WI38 (cell line): ENCODE measurements at regions not wholly inside any gene's neighbourhood (a gene's known extent, or its start where the extent isn't known, plus 50 kb on each side); places are given as distances from the start of the nearest gene placed in this dataset.

Experiments used
- H3K4me3 ChIP-seq: 2 replicates; pipeline ENCODE4 v1.5.1; 2011; ENCODE audit warnings: low read depth, mild to moderate bottlenecking, control low read depth, low read length
- TF ChIP-seq, protein P1 (sequence below): IDR thresholded peaks from 2 replicates; pipeline ENCODE4 v1.5.1; 2012; ENCODE audit warnings: low read depth, mild to moderate bottlenecking, control low read depth, low read length

DNA sequence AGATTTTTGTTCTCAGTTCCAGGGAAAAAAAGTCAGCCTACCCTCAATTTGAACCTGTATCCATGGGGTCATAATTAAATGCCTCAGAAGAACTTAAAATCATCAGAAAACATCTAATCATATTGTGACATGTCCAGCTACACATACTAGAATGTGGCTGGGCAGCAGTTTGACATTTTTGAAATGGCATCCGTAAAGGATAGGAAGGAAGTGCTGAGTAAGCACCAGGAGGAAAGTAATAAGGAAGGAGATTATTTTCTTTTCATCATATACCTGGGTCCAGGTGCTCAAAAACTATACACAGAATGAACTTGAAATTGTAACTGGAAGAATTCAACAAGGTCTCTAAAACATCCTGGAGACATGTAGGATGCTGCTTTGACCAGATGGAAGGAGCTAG lies 116.9 kb upstream of the RAI14 start:
- H3K4me3 ChIP-seq, result no peak overlapping the region
- TF ChIP-seq, protein P1, sequence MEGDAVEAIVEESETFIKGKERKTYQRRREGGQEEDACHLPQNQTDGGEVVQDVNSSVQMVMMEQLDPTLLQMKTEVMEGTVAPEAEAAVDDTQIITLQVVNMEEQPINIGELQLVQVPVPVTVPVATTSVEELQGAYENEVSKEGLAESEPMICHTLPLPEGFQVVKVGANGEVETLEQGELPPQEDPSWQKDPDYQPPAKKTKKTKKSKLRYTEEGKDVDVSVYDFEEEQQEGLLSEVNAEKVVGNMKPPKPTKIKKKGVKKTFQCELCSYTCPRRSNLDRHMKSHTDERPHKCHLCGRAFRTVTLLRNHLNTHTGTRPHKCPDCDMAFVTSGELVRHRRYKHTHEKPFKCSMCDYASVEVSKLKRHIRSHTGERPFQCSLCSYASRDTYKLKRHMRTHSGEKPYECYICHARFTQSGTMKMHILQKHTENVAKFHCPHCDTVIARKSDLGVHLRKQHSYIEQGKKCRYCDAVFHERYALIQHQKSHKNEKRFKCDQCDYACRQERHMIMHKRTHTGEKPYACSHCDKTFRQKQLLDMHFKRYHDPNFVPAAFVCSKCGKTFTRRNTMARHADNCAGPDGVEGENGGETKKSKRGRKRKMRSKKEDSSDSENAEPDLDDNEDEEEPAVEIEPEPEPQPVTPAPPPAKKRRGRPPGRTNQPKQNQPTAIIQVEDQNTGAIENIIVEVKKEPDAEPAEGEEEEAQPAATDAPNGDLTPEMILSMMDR, result no peak

DNA sequence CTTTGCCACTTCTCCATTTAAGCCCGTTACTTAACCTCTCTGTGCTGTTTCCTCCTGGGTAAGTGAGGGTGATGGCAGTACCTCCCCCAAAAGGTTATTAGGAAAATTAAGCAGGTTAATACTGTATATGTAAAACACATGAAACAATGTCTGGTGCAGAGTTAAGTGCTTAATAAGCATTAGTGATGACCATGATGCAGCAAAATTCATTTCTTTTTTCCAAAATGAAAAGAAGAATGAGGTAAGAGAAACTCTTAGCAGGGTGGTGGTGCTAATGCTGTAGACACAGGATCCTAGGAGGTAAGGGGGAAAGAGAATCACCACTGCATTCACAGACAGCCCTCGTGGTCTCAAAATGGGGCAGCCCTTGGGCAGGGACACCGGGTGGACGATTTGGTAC lies 115.1 kb upstream of the RAI14 start:
- no peak overlapping the region for H3K4me3 ChIP-seq
- TF ChIP-seq, protein P1, result no peak

DNA sequence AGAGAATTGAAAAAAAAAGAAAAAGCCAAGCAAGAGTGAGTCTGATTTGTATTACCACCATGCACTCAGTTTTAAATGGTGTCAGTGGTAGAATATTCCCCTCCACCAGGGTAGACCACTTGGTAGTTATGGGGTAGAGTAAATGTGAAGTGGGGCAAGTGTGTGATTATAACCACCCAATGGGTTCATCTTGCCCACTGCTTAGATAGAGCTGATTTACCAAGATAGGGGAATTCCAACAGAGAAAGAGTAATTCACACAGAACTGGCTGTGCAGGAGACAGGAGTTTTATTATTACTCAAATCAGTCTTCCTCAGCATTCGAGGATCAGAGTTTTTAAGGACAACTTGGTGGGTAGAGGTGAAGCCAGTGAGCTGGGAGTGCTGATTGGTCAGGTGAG lies 113.3 kb upstream of the RAI14 start:
- no peak overlapping the region for H3K4me3 ChIP-seq
- TF ChIP-seq, protein P1, result no peak

DNA sequence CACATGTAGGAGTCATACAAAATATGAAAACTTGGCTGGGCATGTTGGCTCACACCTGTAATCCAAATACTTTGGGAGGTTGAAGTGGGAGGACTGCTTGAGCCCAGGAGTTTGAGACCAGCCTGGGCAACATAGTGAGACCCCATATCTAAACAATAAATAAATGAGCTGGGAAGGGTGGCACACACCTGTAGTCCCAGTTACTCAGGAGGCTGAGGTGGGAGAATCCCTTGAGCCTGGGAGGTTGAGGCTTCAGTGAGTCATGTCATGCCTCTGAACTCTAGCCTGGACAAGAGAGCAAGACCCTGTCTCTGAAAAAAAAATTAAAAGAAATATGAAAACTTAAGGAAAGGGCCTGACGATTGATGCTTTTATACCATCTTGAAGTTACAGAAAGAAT lies 112.4 kb upstream of the RAI14 start:
- H3K4me3 ChIP-seq, result no peak overlapping the region
- TF ChIP-seq, protein P1, result no peak

DNA sequence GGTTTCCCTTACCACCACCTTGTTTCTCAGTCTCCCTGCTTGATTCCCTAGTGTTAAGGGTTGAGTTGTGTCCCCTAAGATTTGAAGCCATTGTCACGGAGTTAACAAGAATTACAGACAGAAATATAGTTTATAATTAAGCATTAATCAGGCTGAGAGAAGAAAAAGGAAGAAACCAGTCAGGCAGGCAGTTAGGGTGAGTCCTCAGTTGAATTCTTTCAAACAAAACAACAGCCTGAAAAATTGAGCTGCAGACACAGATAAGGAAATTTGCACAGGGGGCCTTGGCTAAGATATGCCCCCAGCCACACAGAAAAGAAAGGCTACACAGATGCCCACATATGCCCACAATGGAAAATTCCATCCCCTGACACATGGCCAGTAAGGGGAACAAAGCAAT lies 111.7 kb upstream of the RAI14 start:
- TF ChIP-seq, protein P1, result no peak

DNA sequence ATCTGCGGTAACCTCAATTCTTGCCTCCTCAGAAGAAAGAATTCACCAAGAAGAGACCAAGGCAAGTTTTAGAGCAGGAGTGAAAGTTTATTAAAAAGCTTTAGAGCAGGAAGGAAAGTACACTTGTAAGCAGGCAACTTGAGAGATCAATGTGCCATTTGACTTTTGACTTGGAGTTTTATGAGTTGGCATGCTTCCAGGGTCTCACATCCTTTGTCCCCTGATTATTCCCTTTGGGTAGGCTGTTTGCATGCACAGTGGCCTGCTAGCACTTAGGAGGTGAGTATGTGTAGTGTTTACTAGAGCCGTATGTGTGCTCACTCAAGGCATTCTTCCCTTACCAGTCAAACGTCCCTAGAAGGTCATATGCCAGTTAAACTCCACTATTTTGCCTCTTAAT lies 111.0 kb upstream of the RAI14 start:
- H3K4me3 ChIP-seq, result no peak overlapping the region
- TF ChIP-seq, protein P1, result no peak

More for the DNA sequence above, 111.7 kb upstream of the RAI14 start:
- no peak overlapping the region for H3K4me3 ChIP-seq

DNA sequence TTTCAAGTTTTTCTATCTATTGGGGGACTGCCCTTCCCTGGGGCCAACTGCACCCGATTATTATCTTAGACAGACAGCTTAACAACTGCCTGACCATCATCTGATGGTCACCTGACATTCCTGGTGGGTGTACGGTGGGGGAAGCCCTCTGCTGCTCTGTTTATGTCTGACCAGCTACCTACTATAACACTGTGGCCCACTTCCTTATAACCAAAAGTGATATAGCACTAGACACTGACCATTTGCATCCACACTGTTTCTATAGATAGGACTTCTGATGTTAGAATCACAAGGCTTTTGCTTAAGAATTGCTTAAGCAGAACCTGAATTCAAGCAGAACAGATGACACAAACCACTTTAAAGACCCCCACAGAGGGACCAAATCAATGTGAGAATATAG lies 110.5 kb upstream of the RAI14 start:
- TF ChIP-seq, protein P1, result no peak
- no peak overlapping the region for H3K4me3 ChIP-seq
